ENCODE measurements at regions not wholly inside any gene's neighbourhood (a gene's known extent, or its start where the extent isn't known, plus 50 kb on each side); places are given as distances from the start of the nearest gene placed in this dataset.

GRCh38 chr11:33559567-33559966 is 141.1 kb downstream of the C11orf91 start:
- Mint-ChIP-seq H3K27me3 (ENCODE audit: low read depth in 3 of 3) (peaks cover 1 to 11% (median 8%) of the 10 kb centered on the region in 3 donors), H3K4me1 (no peaks in the 10 kb centered on the region), H3K27ac (no peak overlapping the region), H3K9me3 (no peaks in the 10 kb centered on the region), H3K4me3 (no peak overlapping the region), H3K36me3 (no peaks in the 10 kb centered on the region)
- no peak for DNase-seq

GRCh38 chr11:33558097-33558496 is 142.5 kb downstream of the C11orf91 start:
- Mint-ChIP-seq H3K9me3 (no peaks in the 10 kb centered on the region), H3K4me1 (no peaks in the 10 kb centered on the region), H3K27me3 (ENCODE audit: low read depth in 3 of 3) (peaks cover 1 to 11% (median 9%) of the 10 kb centered on the region in 3 donors), H3K4me3 (no peak overlapping the region), H3K27ac (no peak overlapping the region), H3K36me3 (no peaks in the 10 kb centered on the region)
- DNase-seq, result no peak

- H3K9me3 Mint-ChIP-seq, result no peaks in the 10 kb centered on the region
- no peak overlapping the region for H3K27ac Mint-ChIP-seq
- no peaks in the 10 kb centered on the region for H3K4me1 Mint-ChIP-seq
- peaks cover 2 to 11% (median 8%) of the 10 kb centered on the region in 3 donors for H3K27me3 Mint-ChIP-seq (ENCODE audit: low read depth in 3 of 3)
- no peak overlapping the region for H3K4me3 Mint-ChIP-seq
- DNase-seq, result no peak
- H3K36me3 Mint-ChIP-seq, result no peaks in the 10 kb centered on the region
These were observed 143.4 kb downstream of the C11orf91 start for GRCh38 chr11:33557201-33557600.

GRCh38 chr11:33554219-33554618 is 146.4 kb downstream of the C11orf91 start:
- no peak for DNase-seq
- Mint-ChIP-seq H3K4me3 (no peak overlapping the region), H3K4me1 (no peaks in the 10 kb centered on the region), H3K27me3 (ENCODE audit: low read depth in 3 of 3) (peaks cover 5 to 9% (median 7%) of the 10 kb centered on the region in 3 donors), H3K27ac (no peak overlapping the region), H3K36me3 (no peaks in the 10 kb centered on the region), H3K9me3 (no peaks in the 10 kb centered on the region)

- Mint-ChIP-seq H3K27ac (no peak overlapping the region), H3K27me3 (ENCODE audit: low read depth in 3 of 3) (peaks cover 5 to 9% (median 7%) of the 10 kb centered on the region in 3 donors), H3K4me3 (no peak overlapping the region), H3K4me1 (no peaks in the 10 kb centered on the region), H3K9me3 (no peaks in the 10 kb centered on the region), H3K36me3 (no peaks in the 10 kb centered on the region)
- DNase-seq, result no peak
These were observed 147.1 kb downstream of the C11orf91 start for GRCh38 chr11:33553486-33553885.

GRCh38 chr11:33552756-33553155 is 147.9 kb downstream of the C11orf91 start:
- no peak overlapping the region for H3K4me3 Mint-ChIP-seq
- H3K27me3 Mint-ChIP-seq (ENCODE audit: low read depth in 3 of 3), result peaks cover 5 to 9% (median 7%) of the 10 kb centered on the region in 3 donors
- H3K9me3 Mint-ChIP-seq, result no peaks in the 10 kb centered on the region
- no peak for DNase-seq
- H3K4me1 Mint-ChIP-seq, result no peaks in the 10 kb centered on the region
- no peak overlapping the region for H3K27ac Mint-ChIP-seq
- no peaks in the 10 kb centered on the region for H3K36me3 Mint-ChIP-seq

GRCh38 chr11:33551051-33551450 is 149.6 kb downstream of the C11orf91 start:
- H3K9me3 Mint-ChIP-seq, result no peaks in the 10 kb centered on the region
- no peak for DNase-seq
- H3K4me3 Mint-ChIP-seq, result no peak overlapping the region
- H3K36me3 Mint-ChIP-seq, result no peaks in the 10 kb centered on the region
- peaks cover 5 to 12% (median 5%) of the 10 kb centered on the region in 3 donors for H3K27me3 Mint-ChIP-seq (ENCODE audit: low read depth in 3 of 3)
- no peak overlapping the region for H3K27ac Mint-ChIP-seq
- H3K4me1 Mint-ChIP-seq, result no peaks in the 10 kb centered on the region

- Mint-ChIP-seq H3K36me3 (no peaks in the 10 kb centered on the region), H3K27ac (no peak overlapping the region), H3K27me3 (ENCODE audit: low read depth in 3 of 3) (peaks cover 0 to 12% (median 0%) of the 10 kb centered on the region in 3 donors), H3K9me3 (no peaks in the 10 kb centered on the region), H3K4me1 (no peaks in the 10 kb centered on the region), H3K4me3 (no peak overlapping the region)
- DNase-seq, result no peak
These were observed 151.1 kb downstream of the C11orf91 start for GRCh38 chr11:33549483-33549882.

- H3K27ac Mint-ChIP-seq, result no peak overlapping the region
- no peak for DNase-seq
- H3K27me3 Mint-ChIP-seq (ENCODE audit: low read depth in 3 of 3), result peaks cover 0 to 10% (median 0%) of the 10 kb centered on the region in 3 donors
These were observed 154.7 kb downstream of the C11orf91 start for GRCh38 chr11:33545931-33546330.

GRCh38 chr11:33544593-33545373 is 155.8 kb downstream of the C11orf91 start:
- no peak overlapping the region for H3K4me3 Mint-ChIP-seq
- H3K36me3 Mint-ChIP-seq, result no peaks in the 10 kb centered on the region
- no peak overlapping the region for H3K27ac Mint-ChIP-seq
- H3K9me3 Mint-ChIP-seq, result no peaks in the 10 kb centered on the region
- peaks cover 0 to 9% (median 0%) of the 10 kb centered on the region in 3 donors for H3K27me3 Mint-ChIP-seq (ENCODE audit: low read depth in 3 of 3)
- peaks cover 14 to 23% of the 10 kb centered on the region in 2 donors for H3K4me1 Mint-ChIP-seq
- no peak for DNase-seq

More at GRCh38 chr11:33545931-33546330, 154.7 kb downstream of the C11orf91 start:
- Mint-ChIP-seq H3K9me3 (no peaks in the 10 kb centered on the region), H3K36me3 (no peaks in the 10 kb centered on the region), H3K4me1 (peaks cover 12% of the 10 kb centered on the region in 2 donors), H3K4me3 (no peak overlapping the region)

GRCh38 chr11:33543823-33544222 is 156.8 kb downstream of the C11orf91 start:
- Mint-ChIP-seq H3K36me3 (no peaks in the 10 kb centered on the region), H3K27ac (no peak overlapping the region), H3K4me1 (peaks cover 14 to 28% of the 10 kb centered on the region in 2 donors), H3K4me3 (no peak overlapping the region), H3K9me3 (no peaks in the 10 kb centered on the region), H3K27me3 (ENCODE audit: low read depth in 3 of 3) (peaks cover 0 to 5% (median 0%) of the 10 kb centered on the region in 3 donors)
- no peak for DNase-seq

GRCh38 chr11:33542921-33543320 is 157.7 kb downstream of the C11orf91 start:
- Mint-ChIP-seq H3K27ac (no peak overlapping the region), H3K4me1 (peaks cover 14 to 28% of the 10 kb centered on the region in 2 donors), H3K4me3 (no peak overlapping the region), H3K9me3 (no peaks in the 10 kb centered on the region), H3K36me3 (no peaks in the 10 kb centered on the region), H3K27me3 (ENCODE audit: low read depth in 3 of 3) (peaks cover 0 to 5% (median 0%) of the 10 kb centered on the region in 3 donors)
- no peak for DNase-seq

- Mint-ChIP-seq H3K27ac (peak overlapping the region in 2 of 6 donors; percentile 63 to 79), H3K4me1 (peaks cover 14 to 28% of the 10 kb centered on the region in 2 donors), H3K27me3 (ENCODE audit: low read depth in 3 of 3) (peaks cover 2 to 4% (median 2%) of the 10 kb centered on the region in 3 donors), H3K9me3 (no peaks in the 10 kb centered on the region), H3K4me3 (peak overlapping the region in 1 of 5 donors; percentile 23), H3K36me3 (no peaks in the 10 kb centered on the region)
- peak in 1 of 3 donors; percentile 4 for DNase-seq
These were observed 159.4 kb downstream of the C11orf91 start for GRCh38 chr11:33540946-33541915.

GRCh38 chr11:33540427-33540826 is 160.2 kb downstream of the C11orf91 start:
- peak overlapping the region in 1 of 5 donors; percentile 12 for H3K4me3 Mint-ChIP-seq
- peaks cover 14 to 28% of the 10 kb centered on the region in 2 donors for H3K4me1 Mint-ChIP-seq
- no peaks in the 10 kb centered on the region for H3K36me3 Mint-ChIP-seq
- no peak for DNase-seq
- peaks cover 3 to 9% (median 6%) of the 10 kb centered on the region in 3 donors for H3K27me3 Mint-ChIP-seq (ENCODE audit: low read depth in 3 of 3)
- H3K27ac Mint-ChIP-seq, result peak overlapping the region in 1 of 6 donors; percentile 63
- no peaks in the 10 kb centered on the region for H3K9me3 Mint-ChIP-seq

Measured in immature natural killer cell (primary cell).